GM12892 (cell line): ENCODE measurements at regions not wholly inside any gene's neighbourhood (a gene's known extent, or its start where the extent isn't known, plus 50 kb on each side); places are given as distances from the start of the nearest gene placed in this dataset.

Source experiments
- DNase-seq: peaks from one replicate; pipeline ENCODE4 v3.0.0; 2011; ENCODE audit not compliant: insufficient read length
- FAIRE-seq: peaks from 2 replicates; lab custom pipeline; 2011; peaks lifted over from hg19 to GRCh38; lab: Jason Lieb, UNC
- POLR2A ChIP-seq: IDR thresholded peaks from 2 replicates; pipeline ENCODE4 v1.6.1; 2011; ENCODE audit warnings: low read depth, low read length, control low read depth
- POLR2AphosphoS5 ChIP-seq: IDR thresholded peaks from 2 replicates; pipeline ENCODE4 v1.6.1; 2011; ENCODE audit warnings: low read depth, low read length, control low read depth
- TAF1 ChIP-seq: IDR thresholded peaks from 2 replicates; pipeline ENCODE4 v1.6.1; 2011; ENCODE audit warnings: low read depth, mild to moderate bottlenecking, control low read depth, low read length, borderline replicate concordance

DNA sequence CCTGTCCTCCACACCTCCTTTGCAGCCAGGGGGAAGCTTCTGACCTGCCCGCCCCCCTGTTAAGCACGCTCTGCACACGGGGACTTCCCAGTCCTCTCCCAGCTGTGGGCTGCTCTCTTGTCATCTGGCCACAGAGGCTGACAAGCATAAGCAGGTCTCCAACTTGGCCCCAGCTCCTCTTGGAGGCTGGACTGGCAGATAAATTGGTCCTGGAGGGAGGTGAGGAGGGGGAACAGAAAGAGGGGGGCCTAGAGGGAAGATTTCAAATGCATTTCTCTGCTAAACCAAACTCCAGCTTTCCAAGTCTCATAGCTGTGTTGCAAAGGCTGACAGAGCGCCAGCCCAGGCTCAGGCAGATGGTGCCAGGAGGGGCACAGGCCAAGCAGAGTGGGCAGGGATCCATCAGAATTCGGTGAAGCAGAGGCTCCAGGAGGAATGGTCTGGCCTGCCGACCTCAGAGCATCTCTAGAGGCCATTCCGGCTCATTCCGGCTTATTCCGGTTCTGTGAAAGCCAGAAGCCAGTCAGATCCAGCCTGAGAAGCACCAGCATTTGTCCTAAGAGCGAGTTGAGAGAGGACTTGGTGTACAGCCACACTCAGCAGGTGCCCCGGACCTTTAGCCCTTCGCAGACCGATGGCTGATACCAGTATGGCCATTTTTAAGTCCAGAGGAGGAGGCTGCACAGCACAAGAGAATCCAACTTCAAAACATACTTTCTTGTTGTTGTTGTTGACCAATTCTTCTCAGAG lies 508.9 kb upstream of the MYT1L start:
- TF ChIP-seq TAF1 (no peak), POLR2A (no peak), POLR2AphosphoS5 (no peak)
- FAIRE-seq: no peak
- DNase-seq: no peak

DNA sequence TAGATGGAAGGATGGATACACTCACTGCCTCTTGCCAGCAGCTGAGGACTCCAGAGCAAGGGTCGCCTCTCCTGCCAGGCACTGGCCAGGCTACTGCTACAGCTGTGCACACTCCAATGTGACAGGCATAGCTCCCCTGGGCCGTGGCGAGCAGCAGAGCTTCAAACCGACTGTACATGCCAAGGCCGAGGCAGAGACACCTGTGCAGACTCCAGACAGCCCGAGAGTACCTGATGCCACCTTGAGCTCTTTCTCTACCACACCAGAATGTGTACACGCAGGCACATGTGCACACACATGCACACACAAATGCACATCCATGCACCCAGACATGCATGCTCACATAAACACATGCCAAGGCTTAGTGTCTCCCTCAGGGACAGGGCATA lies 508.3 kb upstream of the MYT1L start:
- FAIRE-seq: no peak
- DNase-seq: no peak
- TF ChIP-seq POLR2A (no peak), TAF1 (no peak), POLR2AphosphoS5 (no peak)

DNA sequence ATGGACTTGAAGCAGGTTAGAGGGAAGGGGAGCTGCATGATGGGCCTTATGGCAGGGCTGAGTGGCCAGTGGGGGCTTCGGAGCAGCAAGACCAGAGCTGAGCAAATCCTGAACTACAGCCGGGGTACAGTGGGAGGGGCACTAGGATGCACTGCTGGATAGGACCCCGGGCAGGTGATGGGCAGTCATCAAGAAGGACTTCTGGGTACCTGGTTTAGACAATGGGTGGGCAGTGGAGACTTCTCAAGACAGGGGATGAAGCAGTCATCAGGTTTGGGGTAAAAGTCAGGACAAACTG lies 507.4 kb upstream of the MYT1L start:
- FAIRE-seq (no peak), DNase-seq (no peak)
- TF ChIP-seq TAF1: no peak
- no peak for TF ChIP-seq POLR2A
- no peak for TF ChIP-seq POLR2AphosphoS5

DNA sequence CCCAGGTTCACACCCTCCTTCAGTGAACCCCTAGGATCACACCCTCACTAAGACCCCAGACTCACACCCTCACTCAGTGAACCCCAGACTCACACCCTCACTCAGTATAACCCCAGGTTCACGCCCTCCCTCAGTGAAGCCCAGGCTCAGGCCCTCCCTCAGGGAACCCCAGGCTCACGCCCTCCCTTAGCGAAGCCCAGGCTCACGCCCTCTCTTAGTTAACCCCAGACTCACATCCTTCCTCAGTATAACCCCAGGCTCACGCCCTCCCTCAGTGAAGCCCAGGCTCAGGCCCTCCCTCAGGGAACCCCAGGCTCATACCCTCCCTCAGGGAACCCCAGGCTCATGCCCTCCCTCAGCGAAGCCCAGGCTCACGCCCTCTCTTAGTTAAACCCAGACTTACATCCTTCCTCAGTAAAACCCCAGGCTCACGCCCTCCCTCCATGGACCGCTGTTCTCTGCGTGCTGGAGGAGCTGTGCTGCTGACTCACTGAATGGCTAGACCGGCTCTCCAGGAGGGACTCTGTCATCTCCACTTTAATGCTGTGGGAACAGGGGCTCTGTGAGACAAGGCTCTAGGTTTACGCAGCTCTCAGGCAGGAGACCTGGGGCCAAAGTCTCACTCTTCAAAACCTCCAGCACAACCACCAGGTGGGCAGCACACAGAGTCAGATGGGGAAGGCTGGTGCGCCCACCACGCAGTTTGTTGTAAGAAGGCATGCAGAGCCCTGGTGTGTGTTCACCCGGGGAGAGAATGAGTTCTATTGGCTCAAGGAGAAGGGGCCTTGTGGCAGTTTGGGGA lies 506.9 kb upstream of the MYT1L start:
- DNase-seq (no peak), FAIRE-seq (no peak)

DNA sequence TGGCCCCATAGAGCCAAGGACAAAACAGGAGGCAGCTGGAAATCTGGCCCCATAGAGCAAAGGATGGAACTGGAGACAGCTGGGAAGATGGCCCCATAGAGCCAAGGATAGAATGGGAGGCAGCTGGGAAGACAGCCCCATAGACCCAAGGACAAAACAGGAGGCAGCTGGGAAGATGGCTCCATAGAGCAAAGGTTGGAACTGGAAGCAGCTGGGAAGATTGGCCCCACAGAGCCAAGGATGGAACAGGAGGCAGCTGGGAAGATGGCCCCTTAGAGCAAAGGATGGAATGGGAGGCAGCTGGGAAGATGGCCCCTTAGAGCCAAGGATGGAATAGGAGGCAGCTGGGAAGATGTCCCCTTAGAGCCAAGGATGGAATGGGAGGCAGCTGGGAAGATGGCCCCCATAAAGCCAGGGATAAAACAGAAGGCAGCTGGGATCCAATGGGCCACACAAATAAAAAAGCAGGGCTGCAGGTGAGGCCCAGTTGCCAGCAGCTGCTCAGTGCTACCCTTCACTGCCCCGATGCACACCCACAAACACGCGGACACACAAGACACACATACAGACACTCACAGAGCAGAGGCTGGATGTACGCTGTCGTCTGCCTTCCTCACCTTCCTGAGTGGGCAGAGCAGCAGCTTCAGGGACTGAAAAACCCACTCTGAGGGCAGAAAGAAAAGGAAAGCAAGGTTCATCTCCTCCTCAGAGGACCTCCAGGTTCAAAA lies 505.4 kb upstream of the MYT1L start:
- no peak for FAIRE-seq
- no peak for DNase-seq
- no peak for TF ChIP-seq POLR2A
- no peak for TF ChIP-seq POLR2AphosphoS5
- TF ChIP-seq TAF1: no peak

More for the DNA sequence above, 506.9 kb upstream of the MYT1L start:
- TF ChIP-seq TAF1 (no peak), POLR2AphosphoS5 (no peak), POLR2A (no peak)

DNA sequence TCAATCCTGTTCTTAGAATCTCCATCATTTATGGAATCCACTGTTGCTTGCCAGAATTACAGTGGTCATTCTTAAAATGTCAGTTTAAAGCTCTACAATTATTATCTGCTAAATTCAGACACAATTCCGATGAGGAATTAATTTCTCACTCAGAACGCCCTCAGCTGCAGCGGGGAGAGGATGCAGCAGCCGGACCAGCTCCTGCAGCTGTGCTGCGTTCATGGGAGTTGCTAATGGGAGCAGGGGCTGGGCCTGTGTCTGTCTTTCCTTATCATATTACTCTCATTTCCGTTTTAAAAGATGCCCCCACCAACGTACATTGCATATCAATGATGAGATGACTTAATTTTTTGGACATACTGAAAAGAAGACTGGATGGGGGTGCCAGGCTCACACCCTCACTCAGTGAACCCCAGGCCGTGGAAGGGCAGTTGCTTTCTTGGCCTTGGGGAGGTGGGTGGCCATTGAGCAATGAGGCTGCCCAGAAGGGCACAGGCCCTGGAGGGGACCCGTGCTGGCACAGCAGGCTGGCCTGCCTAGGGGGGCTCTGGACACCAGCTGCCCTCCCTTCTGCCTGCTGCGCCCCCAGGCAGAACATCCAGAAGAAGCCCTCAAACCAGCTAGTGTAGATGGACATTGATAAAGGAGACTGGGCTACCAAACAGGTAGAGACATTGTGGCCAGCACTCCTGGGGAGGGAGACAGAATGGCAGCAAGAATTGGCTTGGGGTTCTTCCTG lies 503.6 kb upstream of the MYT1L start:
- TF ChIP-seq POLR2A (no peak), POLR2AphosphoS5 (no peak)
- DNase-seq (no peak), FAIRE-seq (no peak)

DNA sequence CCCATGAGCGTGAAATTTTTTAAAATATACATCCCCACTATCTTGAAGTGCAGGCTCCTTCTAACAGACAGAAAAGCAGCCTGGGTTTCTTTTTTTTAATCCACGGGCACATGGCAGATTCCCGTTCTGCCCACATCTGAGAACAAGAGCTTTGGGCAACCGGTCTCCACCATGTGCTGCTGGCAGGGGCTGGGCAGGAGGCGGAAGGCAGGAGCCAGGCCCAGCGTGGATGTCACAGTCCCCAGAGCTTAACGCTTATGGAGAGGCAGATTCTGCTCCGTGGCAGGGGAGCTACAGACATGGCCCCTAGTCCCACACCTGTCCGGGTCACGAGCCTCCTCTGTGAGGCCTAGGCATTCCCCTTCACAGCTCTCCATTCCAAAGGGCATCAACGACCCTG lies 503.0 kb upstream of the MYT1L start:
- no peak for DNase-seq
- FAIRE-seq: no peak
- TF ChIP-seq POLR2A (no peak), TAF1 (no peak), POLR2AphosphoS5 (no peak)

DNA sequence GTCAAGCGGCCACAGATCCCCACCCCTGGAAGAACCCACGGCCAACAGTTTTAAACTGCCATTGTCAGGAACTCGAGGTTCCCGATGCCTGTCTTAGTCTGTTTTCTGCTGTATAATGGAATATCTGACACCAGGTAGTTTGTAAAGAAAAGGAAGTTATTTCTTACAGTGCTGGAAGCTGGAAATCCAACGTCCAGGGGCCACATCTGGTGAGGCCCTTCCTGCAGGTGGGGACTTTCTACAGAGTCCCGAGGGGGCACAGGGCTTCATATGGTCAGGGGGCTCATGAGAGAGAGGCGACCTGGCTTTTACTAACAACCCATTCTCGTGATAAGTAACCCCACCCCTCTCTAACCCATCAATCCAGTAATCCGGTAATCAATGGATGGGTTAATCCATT lies 501.6 kb upstream of the MYT1L start:
- FAIRE-seq (no peak), DNase-seq (no peak)
- TF ChIP-seq POLR2AphosphoS5: no peak
- no peak for TF ChIP-seq TAF1
- TF ChIP-seq POLR2A: no peak

DNA sequence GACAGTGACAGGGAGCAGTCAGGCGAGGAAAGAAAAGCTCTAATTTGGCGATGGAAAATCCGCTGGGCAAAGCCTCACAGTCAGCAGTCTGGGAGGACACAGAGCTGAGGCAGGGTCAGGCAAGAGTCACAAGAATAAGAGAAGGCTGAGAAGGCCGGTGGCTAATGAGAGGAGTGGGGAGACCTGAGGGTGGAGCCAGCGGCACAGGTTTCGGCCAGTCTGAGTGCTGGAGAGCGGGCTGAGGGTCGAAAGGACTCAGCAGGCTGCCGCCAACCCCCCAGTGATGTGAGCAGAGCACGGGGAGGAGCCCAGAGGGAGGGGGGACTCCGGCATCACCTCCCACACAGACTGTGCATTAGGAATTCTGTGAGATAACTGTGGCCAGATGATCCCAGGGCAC lies 500.6 kb upstream of the MYT1L start:
- FAIRE-seq (no peak), DNase-seq (no peak)
- TF ChIP-seq POLR2A (no peak), POLR2AphosphoS5 (no peak), TAF1 (no peak)

DNA sequence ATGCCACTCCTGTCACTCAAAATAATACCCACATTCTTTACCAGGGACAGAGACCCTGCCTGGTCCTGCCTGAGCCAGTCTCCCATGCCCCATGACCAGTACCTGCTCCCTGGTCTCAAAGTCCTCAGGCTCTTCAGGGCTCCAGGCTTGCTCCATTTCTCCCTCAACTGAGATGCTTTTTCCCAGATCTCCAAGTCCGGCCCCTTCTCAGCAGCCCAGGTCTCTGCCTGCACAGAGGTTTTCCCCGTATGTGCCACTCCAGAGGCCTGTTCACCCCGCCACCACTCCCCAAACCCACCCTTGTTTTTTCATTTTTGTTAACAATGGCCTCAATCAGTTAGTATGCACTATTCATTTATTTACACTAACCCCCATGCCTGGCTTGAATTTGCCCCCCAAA lies 499.5 kb upstream of the MYT1L start:
- DNase-seq (no peak), FAIRE-seq (no peak)
- TF ChIP-seq POLR2AphosphoS5: no peak
- TF ChIP-seq POLR2A: no peak
- no peak for TF ChIP-seq TAF1

DNA sequence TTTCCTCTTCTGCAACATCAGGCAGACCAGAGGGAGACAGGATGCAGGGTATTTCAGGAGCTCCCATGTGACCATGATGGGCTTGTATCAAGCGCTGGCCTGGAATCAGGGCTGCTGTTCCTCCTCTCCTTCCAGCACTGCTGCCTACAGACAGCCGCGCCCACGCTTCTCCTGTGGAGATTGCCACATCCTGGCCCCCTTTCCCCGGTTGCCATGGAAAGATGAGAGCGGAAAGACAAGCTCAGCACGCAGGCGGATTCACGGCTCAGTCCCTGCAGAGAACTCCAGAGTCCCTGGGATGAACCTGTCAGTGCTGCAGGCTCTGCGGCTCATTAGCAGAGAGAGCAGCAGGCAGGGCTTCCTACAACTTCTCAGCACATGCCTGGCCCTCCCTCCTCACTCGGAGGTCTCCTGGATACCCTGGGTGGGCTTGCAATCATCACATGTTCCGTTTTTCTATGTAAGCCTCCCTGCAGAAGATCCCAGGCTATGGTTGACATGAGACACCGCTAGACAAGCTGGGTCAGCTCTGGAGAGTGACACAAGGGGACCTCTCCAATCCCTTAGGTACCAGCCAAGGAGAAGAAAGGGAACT lies 497.8 kb upstream of the MYT1L start:
- FAIRE-seq: no peak
- no peak for DNase-seq
- TF ChIP-seq POLR2AphosphoS5: no peak
- TF ChIP-seq POLR2A: no peak
- TF ChIP-seq TAF1: no peak

DNA sequence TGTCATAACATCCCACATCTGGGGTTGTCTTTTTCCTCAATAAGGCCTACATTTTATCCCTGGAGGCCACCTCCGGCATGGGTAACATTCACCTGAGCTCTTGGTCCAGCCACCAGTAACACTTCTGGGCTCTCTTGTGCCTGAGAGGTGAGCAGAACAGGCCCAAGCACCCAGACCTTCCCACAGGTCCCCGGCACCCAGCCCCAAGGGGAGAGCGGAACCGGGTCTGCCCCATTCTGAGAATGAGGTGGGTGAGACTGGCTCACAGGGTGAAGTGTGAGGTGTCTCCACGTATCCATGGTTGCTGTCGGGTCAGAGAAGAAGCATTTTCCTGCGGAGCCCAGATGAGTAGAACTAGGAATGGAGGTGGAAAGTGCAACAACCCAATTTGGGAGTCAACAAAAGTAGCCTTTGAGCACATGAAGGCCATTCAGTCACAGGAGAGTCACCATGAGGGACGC lies 496.7 kb upstream of the MYT1L start:
- FAIRE-seq (no peak), DNase-seq (no peak)
- TF ChIP-seq POLR2AphosphoS5 (no peak), TAF1 (no peak), POLR2A (no peak)
